VCaP (cell line): ENCODE measurements at regions not wholly inside any gene's neighbourhood (a gene's known extent, or its start where the extent isn't known, plus 50 kb on each side); places are given as distances from the start of the nearest gene placed in this dataset.
"Not testable (repeated sequence)": the region's sequence is repeated elsewhere in the genome, so short reads cannot be mapped to it uniquely, and the experiment has no call there.

Experiments
- H3K27ac ChIP-seq: fragments of 450-650 bp; 2 replicates; pipeline ENCODE4 v1.5.1; 2017
- TF ChIP-seq, protein P1 (sequence below): fragments of 450-650 bp; conservative IDR thresholded peaks from 2 replicates; pipeline ENCODE4 v1.5.1; 2017; ENCODE audit warnings: mild to moderate bottlenecking, moderate library complexity

DNA sequence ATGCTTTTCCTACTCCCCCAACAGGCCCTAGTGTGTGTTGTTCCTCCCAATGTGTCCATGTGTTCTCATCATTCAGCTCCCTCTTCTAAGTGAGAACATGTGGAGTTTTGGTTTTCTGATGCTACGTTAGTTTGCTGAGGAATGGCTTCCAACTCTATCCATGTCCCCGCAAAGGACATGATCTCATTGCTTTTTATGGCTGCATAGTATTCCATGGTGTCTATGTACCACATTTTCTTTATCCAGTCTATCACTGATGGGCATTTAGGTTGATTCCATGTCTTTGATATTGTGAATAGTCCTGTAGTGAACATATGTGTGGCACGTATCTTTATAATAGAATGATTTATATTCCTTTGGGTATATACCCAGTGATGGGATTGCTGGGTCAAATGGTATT lies 72.5 kb upstream of the CCNY start:
- not testable (repeated sequence) for H3K27ac ChIP-seq

DNA sequence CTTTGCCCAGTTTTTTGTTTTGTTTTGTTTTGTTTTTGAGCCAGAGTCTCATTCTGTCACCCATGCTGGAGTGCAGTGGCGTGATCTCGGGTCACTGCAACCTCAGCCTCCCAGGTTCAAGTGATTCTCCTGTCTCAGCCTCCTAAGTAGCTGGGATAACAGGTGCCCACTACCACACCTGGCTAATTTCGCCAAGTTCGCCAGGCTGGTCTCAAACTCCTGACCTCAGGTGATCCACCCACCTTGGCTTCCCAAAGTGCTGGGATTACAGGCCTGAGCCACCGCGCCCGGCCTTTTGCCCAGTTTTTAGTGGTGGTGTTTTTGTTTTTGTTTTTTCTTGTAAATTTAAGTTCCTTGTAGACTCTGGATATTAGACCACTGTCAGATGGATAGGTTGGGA lies 71.7 kb upstream of the CCNY start:
- H3K27ac ChIP-seq, result not testable (repeated sequence)

DNA sequence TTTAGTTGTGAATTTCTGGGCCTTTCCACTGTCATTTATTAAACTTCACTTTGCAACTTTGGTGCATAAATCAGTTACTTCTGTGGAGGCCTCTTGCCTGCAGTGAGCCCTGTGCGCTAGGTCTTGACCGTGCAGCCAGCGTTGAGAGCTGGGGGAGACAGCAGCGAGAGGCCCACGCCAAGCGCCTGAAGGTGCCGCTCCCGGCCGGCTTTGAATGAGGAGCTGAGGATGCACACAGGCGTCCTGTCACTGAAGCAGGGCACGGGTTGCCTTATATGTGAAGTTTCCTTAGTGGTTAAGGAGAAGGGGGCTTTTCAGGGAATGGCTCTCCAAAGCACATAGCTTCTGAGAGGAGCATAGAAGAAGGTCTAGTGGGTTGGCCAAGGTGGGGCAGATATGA lies 70.9 kb upstream of the CCNY start:
- TF ChIP-seq, protein P1, sequence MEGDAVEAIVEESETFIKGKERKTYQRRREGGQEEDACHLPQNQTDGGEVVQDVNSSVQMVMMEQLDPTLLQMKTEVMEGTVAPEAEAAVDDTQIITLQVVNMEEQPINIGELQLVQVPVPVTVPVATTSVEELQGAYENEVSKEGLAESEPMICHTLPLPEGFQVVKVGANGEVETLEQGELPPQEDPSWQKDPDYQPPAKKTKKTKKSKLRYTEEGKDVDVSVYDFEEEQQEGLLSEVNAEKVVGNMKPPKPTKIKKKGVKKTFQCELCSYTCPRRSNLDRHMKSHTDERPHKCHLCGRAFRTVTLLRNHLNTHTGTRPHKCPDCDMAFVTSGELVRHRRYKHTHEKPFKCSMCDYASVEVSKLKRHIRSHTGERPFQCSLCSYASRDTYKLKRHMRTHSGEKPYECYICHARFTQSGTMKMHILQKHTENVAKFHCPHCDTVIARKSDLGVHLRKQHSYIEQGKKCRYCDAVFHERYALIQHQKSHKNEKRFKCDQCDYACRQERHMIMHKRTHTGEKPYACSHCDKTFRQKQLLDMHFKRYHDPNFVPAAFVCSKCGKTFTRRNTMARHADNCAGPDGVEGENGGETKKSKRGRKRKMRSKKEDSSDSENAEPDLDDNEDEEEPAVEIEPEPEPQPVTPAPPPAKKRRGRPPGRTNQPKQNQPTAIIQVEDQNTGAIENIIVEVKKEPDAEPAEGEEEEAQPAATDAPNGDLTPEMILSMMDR, result no peak
- no peak overlapping the region for H3K27ac ChIP-seq

DNA sequence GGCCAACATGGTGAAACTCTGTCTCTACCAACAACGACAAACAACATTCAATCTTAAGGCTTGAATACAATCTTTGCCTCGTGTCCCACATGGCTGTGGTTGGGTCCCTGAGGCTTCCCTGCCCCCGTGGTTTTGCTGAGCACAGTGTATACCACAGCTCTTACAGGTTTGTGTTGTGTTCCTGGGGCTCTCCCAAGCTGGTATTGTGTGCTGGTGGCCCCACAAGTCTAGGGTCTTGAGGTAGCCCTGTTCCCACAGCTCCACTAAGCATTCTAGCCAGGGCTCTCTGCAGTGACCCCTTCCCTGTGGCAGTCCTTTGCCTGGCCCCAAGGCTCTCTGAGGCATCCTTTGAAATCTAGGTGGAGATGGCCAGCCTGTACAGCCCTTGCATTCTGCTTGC lies 68.0 kb upstream of the CCNY start:
- H3K27ac ChIP-seq, result peak overlapping the region; percentile 63
- TF ChIP-seq, protein P1, result no peak

DNA sequence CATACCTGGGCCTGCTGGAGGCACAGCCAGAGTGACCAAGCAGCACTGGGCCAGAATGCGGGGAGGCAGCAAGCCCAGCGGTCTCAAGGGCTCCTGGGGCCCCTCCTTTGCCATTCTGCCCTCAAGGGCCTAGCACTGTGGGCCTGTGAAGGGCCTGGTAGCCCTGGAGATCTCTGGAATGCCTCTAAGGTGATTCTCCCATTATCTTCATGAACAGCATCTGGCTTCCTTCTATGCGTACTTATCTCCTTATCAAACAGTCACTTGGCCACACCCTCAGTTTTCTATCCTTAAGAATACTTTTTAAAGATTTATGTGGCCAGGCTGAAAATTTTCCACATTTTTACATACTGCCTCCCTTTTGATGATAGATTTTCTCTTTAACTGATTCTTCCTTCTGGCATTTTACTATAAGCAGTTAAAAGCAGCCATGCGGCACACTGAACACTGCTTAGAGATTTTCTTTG lies 67.5 kb upstream of the CCNY start:
- peak overlapping the region; percentile 63 for H3K27ac ChIP-seq
- TF ChIP-seq, protein P1, result no peak

DNA sequence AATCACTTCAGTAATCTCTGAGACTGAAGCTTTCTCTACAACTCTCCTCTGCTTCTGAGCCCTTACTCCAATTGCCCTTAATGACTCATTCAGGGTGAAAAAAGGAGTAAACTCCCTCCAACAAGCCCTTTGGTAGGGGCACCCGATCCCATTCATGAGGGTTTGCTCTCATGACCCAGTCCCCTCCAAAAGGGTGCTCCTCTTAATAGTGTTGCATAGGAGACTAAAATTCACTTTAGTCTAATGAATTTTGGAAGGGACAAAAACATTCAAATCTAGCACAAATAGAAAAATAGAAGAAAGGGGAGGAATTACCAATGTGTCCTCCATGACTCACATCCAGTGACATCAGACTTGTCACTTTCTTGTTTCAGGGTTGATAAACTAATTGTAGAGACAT lies 66.2 kb upstream of the CCNY start:
- TF ChIP-seq, protein P1, result no peak
- no peak overlapping the region for H3K27ac ChIP-seq

DNA sequence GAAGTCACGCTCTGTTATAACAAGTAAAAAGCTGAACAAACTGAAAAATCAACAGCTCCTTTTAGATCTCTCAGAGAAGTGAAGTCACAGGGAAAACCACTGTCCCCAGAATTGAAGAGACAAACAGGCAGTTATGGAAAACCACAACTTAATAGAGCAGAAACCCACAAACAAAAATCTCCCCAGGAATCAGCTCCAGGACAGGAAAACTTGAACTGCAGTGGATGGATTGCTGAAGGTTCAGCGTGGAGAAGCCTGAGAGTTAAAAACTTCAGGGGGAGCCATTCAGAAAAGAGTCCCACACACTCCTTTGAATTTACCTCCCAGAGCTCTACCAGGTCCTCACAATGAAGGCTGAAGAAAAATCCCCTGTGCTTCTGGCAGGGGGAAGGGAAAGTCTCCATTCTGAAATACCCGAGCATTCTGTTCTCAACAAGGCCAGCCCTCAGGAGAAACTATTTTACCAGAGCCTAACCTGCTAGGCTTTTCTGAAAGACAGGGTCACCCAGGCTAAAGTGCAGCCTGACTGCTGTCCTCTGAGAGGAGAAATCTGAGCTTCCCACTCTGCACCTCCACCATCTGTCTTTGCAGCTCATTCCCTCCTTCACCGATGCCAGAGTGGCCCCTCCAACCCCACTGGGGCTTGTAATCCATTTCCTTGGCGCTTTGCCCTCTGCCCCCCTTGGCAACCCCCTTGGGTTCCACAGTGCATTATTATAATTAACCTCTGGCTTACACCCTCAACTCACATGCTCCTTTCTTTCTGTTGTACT lies 65.0 kb upstream of the CCNY start:
- TF ChIP-seq, protein P1, result no peak

DNA sequence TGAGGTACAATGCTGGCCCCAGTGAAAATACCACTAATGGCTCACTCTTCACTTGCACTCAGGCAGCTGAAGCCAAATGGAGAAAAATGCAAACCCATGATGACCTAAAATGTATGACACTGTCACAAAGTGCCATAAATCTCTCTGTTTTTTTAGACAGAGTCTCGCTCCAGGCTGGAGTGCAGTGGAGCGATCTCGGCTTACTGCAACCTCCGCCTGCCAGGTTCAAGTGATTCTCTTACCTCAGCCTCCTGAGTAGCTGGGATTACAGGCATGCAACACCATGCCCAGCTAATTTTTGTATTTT lies 64.5 kb upstream of the CCNY start:
- H3K27ac ChIP-seq, result not testable (repeated sequence)

More for the DNA sequence above, 65.0 kb upstream of the CCNY start:
- no peak overlapping the region for H3K27ac ChIP-seq

DNA sequence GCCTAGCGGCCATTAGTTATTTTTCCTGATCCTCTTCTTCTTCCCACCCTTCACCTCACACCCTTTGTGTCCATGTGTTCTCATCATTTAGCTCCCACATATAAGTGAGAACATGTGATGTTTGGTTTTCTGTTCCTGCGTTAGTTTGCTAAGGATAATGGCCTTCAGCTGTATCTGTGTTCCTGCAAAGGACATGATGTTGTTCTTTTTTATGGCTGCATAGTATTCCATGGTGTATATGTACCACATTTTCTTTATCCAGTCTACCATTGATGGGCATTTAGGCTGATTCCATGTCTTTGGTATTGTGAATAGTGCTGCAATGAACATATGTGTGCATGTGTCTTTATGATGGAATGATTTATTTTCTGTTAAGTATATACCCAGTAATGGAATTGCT lies 63.9 kb upstream of the CCNY start:
- not testable (repeated sequence) for H3K27ac ChIP-seq

DNA sequence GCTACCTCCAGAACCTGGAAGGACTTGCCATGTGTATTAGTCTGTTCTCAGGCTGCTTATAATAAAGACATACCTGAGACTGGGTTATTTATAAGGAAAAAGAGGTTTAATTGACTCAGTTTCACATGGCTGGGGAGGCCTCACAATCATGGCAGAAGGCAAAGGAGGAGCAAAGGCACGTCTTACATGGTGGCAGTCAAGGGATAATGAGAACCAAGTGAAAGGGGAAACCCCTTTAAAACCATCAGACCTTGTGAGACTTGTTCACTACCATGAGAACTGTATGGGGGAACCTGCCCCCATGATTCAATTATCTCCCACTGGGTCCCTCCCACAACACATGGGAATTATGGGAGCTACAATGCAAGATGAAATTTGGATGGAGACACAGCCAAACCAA lies 62.3 kb upstream of the CCNY start:
- H3K27ac ChIP-seq, result not testable (repeated sequence)
